ENCODE measurements at regions not wholly inside any gene's neighbourhood (a gene's known extent, or its start where the extent isn't known, plus 50 kb on each side); places are given as distances from the start of the nearest gene placed in this dataset.

- no peak for DNase-seq
- H3K4me3 Mint-ChIP-seq, result no peak overlapping the region
- H3K27me3 Mint-ChIP-seq (ENCODE audit: low read depth, poor library complexity), result no peaks in the 10 kb centered on the region
- H3K9me3 Mint-ChIP-seq, result no peaks in the 10 kb centered on the region
- no peaks in the 10 kb centered on the region for H3K4me1 Mint-ChIP-seq
- no peak overlapping the region for H3K27ac Mint-ChIP-seq
- no peak for TF ChIP-seq CTCF (IDR thresholded peaks at IDR 0.05)
- no peaks in the 10 kb centered on the region for H3K36me3 Mint-ChIP-seq (ENCODE audit: low read depth)
These were observed 368.0 kb downstream of the DOK5 start for GRCh38 chr20:54843431-54843830.

GRCh38 chr20:54839224-54839623, 363.8 kb downstream of the DOK5 start:
- DNase-seq, result no peak
- Mint-ChIP-seq H3K27ac (no peak overlapping the region), H3K9me3 (no peaks in the 10 kb centered on the region), H3K36me3 (ENCODE audit: low read depth) (no peaks in the 10 kb centered on the region), H3K27me3 (ENCODE audit: low read depth, poor library complexity) (peaks cover 2% of the 10 kb centered on the region), H3K4me1 (no peaks in the 10 kb centered on the region), H3K4me3 (no peak overlapping the region)
- no peak for TF ChIP-seq CTCF (IDR thresholded peaks at IDR 0.05)

GRCh38 chr20:54837226-54837625, 361.8 kb downstream of the DOK5 start:
- no peaks in the 10 kb centered on the region for H3K9me3 Mint-ChIP-seq

GRCh38 chr20:54822386-54822785, 347.0 kb downstream of the DOK5 start:
- no peak overlapping the region for H3K4me3 Mint-ChIP-seq
- H3K9me3 Mint-ChIP-seq, result no peaks in the 10 kb centered on the region
- H3K4me1 Mint-ChIP-seq, result no peaks in the 10 kb centered on the region
- H3K27ac Mint-ChIP-seq, result no peak overlapping the region
- no peaks in the 10 kb centered on the region for H3K36me3 Mint-ChIP-seq (ENCODE audit: low read depth)
- DNase-seq, result no peak
- H3K27me3 Mint-ChIP-seq (ENCODE audit: low read depth, poor library complexity), result no peaks in the 10 kb centered on the region
- TF ChIP-seq CTCF (IDR thresholded peaks at IDR 0.05), result no peak

More at GRCh38 chr20:54837226-54837625, 361.8 kb downstream of the DOK5 start:
- H3K27me3 Mint-ChIP-seq (ENCODE audit: low read depth, poor library complexity), result peaks cover 6% of the 10 kb centered on the region
- TF ChIP-seq CTCF (IDR thresholded peaks at IDR 0.05), result no peak
- H3K4me1 Mint-ChIP-seq, result no peaks in the 10 kb centered on the region
- H3K27ac Mint-ChIP-seq, result no peak overlapping the region
- H3K36me3 Mint-ChIP-seq (ENCODE audit: low read depth), result no peaks in the 10 kb centered on the region
- DNase-seq, result no peak
- no peak overlapping the region for H3K4me3 Mint-ChIP-seq

- Mint-ChIP-seq H3K9me3 (peaks cover 1% of the 10 kb centered on the region), H3K4me3 (no peak overlapping the region), H3K27ac (no peak overlapping the region), H3K27me3 (ENCODE audit: low read depth, poor library complexity) (no peaks in the 10 kb centered on the region), H3K4me1 (no peaks in the 10 kb centered on the region), H3K36me3 (ENCODE audit: low read depth) (no peaks in the 10 kb centered on the region)
- DNase-seq, result no peak
- TF ChIP-seq CTCF (IDR thresholded peaks at IDR 0.05), result no peak
These were observed 345.0 kb downstream of the DOK5 start for GRCh38 chr20:54820392-54820791.

- no peak overlapping the region for H3K27ac Mint-ChIP-seq
- no peak for TF ChIP-seq CTCF (IDR thresholded peaks at IDR 0.05)
- DNase-seq, result no peak
- H3K4me3 Mint-ChIP-seq, result no peak overlapping the region
- no peaks in the 10 kb centered on the region for H3K36me3 Mint-ChIP-seq (ENCODE audit: low read depth)
- H3K4me1 Mint-ChIP-seq, result no peaks in the 10 kb centered on the region
- no peaks in the 10 kb centered on the region for H3K27me3 Mint-ChIP-seq (ENCODE audit: low read depth, poor library complexity)
- H3K9me3 Mint-ChIP-seq, result no peaks in the 10 kb centered on the region
These were observed 331.1 kb downstream of the DOK5 start for GRCh38 chr20:54806462-54806861.
